Bronchial epithelial cell (primary cell): ENCODE measurements at regions not wholly inside any gene's neighbourhood (a gene's known extent, or its start where the extent isn't known, plus 50 kb on each side); places are given as distances from the start of the nearest gene placed in this dataset.
A peak's percentile ranks its signal among the peaks of the same experiment; 100 is the strongest.

ENCODE experiments used
- DNase-seq: peaks from one replicate; pipeline ENCODE4 v3.0.0-alpha.2; 2010; ENCODE audit warnings: low read depth
- FAIRE-seq: peaks from 2 replicates; lab custom pipeline; 2011; peaks lifted over from hg19 to GRCh38; lab: Jason Lieb, UNC
- H3K27me3 ChIP-seq: 2 replicates; pipeline ENCODE4 v1.5.1; 2011; ENCODE audit warnings: low read length; ENCODE audit not compliant: control insufficient read depth, insufficient read depth
- H3K36me3 ChIP-seq: 2 replicates; pipeline ENCODE4 v1.5.1; 2011; ENCODE audit warnings: low read length; ENCODE audit not compliant: control insufficient read depth, insufficient read depth
- H3K4me3 ChIP-seq: 2 replicates; pipeline ENCODE4 v1.5.1; 2011; ENCODE audit warnings: mild to moderate bottlenecking, low read depth, low read length, control low read depth
- TF ChIP-seq, protein P1 (sequence below): IDR thresholded peaks from 2 replicates; pipeline ENCODE4 v1.5.1; 2011; ENCODE audit warnings: mild to moderate bottlenecking, moderate library complexity, low read length, control low read depth, inconsistent platforms; ENCODE audit not compliant: insufficient read depth, severe bottlenecking

DNA sequence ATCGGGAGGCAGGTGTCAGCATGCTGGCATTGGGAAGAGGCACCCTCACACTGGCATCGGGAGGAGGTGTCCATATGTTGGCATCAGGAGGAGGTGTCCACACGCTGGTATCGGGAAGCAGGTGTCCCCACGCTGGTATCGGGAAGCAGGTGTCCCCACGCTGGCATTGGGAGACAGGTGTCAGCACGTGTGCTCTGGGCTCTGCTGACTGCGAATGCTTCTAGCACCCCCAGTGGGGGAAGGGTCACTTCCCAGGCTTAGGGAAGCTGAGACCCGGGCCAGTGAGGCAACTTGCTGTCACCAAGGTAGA lies 92.5 kb upstream of the IKZF1 start:
- H3K4me3 ChIP-seq: no peak overlapping the region
- no peaks in the 10 kb centered on the region for H3K36me3 ChIP-seq
- TF ChIP-seq, protein P1, sequence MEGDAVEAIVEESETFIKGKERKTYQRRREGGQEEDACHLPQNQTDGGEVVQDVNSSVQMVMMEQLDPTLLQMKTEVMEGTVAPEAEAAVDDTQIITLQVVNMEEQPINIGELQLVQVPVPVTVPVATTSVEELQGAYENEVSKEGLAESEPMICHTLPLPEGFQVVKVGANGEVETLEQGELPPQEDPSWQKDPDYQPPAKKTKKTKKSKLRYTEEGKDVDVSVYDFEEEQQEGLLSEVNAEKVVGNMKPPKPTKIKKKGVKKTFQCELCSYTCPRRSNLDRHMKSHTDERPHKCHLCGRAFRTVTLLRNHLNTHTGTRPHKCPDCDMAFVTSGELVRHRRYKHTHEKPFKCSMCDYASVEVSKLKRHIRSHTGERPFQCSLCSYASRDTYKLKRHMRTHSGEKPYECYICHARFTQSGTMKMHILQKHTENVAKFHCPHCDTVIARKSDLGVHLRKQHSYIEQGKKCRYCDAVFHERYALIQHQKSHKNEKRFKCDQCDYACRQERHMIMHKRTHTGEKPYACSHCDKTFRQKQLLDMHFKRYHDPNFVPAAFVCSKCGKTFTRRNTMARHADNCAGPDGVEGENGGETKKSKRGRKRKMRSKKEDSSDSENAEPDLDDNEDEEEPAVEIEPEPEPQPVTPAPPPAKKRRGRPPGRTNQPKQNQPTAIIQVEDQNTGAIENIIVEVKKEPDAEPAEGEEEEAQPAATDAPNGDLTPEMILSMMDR: no peak
- DNase-seq: no peak
- H3K27me3 ChIP-seq: no peaks in the 10 kb centered on the region
- no peak for FAIRE-seq

DNA sequence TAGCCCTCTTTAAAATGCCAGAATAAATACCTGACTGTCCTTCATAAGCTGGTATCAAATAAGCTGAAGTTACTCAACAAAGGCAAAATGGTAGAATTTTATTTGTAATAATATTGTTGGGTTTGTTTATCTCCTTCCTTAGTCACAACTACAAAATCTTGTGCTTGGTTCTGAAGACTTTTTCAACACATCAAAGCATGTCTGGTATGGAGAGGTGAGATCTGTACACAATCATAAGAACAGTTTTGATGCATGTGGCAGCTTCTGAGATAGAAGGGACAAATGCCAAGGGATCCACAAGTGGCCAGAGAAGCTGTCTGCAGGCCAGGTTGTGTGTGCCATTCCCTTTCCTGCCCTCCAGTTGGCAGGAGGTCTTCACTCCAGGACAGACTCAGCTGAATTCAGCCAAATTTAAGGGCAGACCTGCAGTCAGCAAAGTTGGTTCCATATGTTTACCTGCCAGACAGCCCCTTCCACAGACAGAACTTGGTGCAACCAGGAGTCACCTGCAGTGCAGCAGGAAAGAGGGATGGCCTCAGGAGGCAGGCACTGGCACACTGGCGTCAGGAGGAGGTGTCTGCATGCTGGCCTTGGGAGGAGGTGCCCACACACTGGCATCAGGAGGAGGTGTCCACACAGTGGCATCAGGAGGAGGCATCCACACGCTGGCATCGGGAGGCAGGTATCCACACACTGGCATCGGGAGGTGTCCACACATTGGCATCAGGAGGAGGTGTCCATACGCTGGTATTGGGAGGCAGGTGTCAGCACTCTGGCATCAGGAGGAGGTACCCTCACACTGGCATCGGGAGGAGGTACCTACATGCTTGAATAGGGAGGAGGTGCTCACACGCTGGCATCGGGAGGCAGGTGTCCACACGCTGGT lies 93.1 kb upstream of the IKZF1 start:
- FAIRE-seq (peak; percentile 28), DNase-seq (no peak)
- no peak overlapping the region for H3K4me3 ChIP-seq
- no peaks in the 10 kb centered on the region for H3K36me3 ChIP-seq
- H3K27me3 ChIP-seq: no peaks in the 10 kb centered on the region
- TF ChIP-seq, protein P1: no peak

DNA sequence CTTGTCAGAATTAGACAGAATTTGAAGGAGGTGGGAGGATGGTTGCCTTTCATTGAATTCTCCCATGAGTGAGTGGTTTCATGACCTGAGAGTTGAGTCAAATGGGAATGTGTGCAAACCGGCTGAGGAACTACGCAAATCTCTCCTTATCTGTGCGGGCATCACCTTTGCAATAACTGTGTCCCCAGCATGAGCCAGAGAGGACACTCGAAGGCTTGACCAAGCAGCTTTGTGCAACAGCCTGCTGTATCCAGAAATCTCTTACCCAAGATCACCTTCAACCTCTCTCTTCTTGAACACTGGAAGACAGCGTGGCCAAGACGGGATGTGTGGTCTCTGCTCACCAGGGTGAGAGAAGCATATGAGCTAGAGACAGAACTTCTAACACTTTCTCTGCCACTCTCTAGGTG lies 93.8 kb upstream of the IKZF1 start:
- Histone ChIP-seq H3K36me3 (no peaks in the 10 kb centered on the region), H3K4me3 (no peak overlapping the region), H3K27me3 (no peaks in the 10 kb centered on the region)
- TF ChIP-seq, protein P1: no peak
- peak; percentile 85 for FAIRE-seq
- DNase-seq: no peak

DNA sequence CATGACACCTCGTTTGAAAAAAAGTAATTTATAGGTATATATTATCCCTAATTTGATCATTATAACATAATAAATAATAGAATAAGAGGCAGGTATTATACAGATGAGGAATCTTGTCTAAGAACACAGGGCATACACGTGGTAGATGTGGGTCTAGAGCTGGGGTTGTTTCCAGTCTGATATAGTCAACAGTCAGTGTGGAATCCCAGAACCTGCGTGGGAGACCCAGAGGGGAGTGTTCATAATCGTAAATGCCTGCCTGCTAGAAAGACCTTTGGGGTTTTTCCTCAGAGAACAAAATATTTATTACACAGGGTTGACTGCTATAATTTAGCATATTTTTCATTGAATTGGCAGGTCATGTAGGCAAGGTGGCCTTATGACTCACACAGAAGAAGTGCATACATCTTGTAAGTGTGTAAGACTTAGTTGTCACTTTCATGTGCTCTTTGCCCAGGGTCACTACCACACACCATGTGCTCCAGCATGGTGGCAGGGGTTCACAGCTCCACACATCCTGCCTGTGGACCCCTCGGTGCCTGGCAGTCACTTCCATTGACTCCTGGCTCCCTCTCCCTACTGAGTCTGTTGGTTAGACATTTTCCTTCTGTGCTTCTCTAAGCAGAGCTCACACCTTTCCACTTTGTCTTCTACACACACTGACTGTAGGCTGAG lies 94.9 kb upstream of the IKZF1 start:
- TF ChIP-seq, protein P1: no peak
- no peaks in the 10 kb centered on the region for H3K27me3 ChIP-seq

DNA sequence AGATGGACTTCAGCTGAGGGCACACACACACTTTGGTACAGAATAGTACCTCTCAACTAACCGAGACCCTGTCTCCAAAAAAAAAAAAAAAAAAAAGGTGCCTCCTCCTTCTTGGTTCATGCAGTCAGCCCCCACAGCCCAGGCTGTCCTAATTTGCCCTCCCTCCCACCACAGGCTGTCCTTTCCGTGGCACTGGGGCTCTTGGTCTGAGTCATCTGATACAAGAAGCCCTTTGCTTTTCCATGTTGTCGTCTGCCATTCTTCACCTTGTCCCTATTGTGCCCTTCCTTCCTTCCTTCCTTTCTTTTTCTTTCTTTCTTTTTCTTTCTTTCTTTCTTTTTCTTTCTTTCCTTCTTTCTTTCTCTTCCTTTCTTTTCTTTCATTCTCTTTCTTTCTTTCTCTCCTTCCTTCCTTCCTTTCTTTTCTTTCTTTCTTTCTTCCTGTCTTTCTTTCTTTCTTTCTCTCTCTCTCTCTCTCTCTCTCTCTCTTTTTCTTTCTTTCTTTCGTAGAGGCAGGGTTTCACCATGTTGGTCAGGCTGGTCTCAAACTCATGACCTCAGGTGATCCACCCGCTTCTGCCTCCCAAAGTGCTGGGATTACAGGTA lies 96.0 kb upstream of the IKZF1 start:
- no peaks in the 10 kb centered on the region for H3K27me3 ChIP-seq
- H3K36me3 ChIP-seq: no peaks in the 10 kb centered on the region
- FAIRE-seq: no peak
- TF ChIP-seq, protein P1: no peak
- no peak for DNase-seq
- no peak overlapping the region for H3K4me3 ChIP-seq

More for the DNA sequence above, 94.9 kb upstream of the IKZF1 start:
- Histone ChIP-seq H3K4me3 (no peak overlapping the region), H3K36me3 (no peaks in the 10 kb centered on the region)
- FAIRE-seq (no peak), DNase-seq (no peak)
